ENCODE measurements at regions not wholly inside any gene's neighbourhood (a gene's known extent, or its start where the extent isn't known, plus 50 kb on each side); places are given as distances from the start of the nearest gene placed in this dataset.

DNA sequence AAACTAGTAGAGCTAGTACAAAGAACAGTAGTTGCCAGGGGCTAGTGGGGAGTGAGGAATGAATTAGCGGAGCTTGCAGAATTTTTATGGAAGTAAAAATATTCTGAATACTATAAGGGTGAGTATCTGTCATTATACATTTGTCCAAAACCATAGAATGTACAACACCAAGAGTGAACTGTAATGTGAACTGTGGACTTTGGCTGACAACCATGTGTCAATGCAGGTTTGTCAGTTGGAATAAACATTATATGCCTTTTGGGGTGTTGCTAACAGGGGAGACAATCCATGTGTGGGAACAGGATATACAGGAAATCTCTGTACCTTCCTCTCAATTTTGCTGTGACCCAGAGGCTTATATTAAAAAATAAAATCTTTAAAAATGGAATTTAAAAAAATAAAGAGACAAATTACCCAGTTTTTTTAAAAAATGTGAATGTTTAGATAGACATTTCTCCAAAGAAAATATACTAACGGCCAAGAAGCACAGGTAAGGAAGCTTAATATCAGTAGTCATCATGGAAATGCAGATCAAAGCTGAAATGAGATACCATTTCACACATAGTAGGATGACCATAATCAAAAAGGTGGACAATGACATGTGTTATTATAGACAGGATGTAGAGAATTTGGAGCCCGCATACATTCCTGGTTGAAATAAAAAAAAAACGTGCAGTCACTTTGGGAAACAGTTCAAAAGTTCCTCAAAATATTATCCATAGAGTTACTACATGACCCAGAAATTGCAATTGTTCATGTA is 899.8 kb downstream of the RAB28 start:
- Histone ChIP-seq H3K79me2 (ENCODE audit: control insufficient read depth, insufficient read depth, low read length) (no peaks in the 10 kb centered on the region), H3K4me2 (ENCODE audit: insufficient read depth, low read length) (no peak overlapping the region), H3K27ac (ENCODE audit: extremely low read depth, low read depth, low read length) (no peak overlapping the region), H3K27me3 (ENCODE audit: control insufficient read depth in 2 of 2, insufficient read depth in 2 of 2, low read length in 2 of 2) (no peaks in the 10 kb centered on the region), H3K9me1 (ENCODE audit: control insufficient read depth, insufficient read depth, low read length) (no peaks in the 10 kb centered on the region), H2AFZ (ENCODE audit: low read depth, low read length) (no peak overlapping the region), H3K4me1 (replicated peaks in 1 of 2; ENCODE audit: control insufficient read depth in 2 of 2, insufficient read depth in 2 of 2, low read length in 2 of 2) (no peaks in the 10 kb centered on the region), H3K4me3 (no peak overlapping the region), H4K20me1 (replicated peaks; ENCODE audit: control insufficient read depth, insufficient read depth, low read length) (no peaks in the 10 kb centered on the region), H3K9ac (ENCODE audit: insufficient read depth in 1 of 2, low read depth in 2 of 2, low read length in 2 of 2) (no peak overlapping the region), H3K36me3 (ENCODE audit: control insufficient read depth, insufficient read depth, low read length) (no peaks in the 10 kb centered on the region), H3K9me3 (replicated peaks; ENCODE audit: control insufficient read depth, insufficient read depth, low read depth, low read length) (no peaks in the 10 kb centered on the region)
- ChIA-PET CTCF (ENCODE audit: low intra/inter-chr PET ratio) (no interaction called here), POLR2A (no interaction called here)
- ATAC-seq (no peak), DNase-seq (ENCODE audit: extremely low read depth in 1 of 4, low spot score in 3 of 4) (no peak), FAIRE-seq (no peak)
- intact Hi-C loops (cut with micrococcal nuclease): no loop called here
- WGBS (ENCODE audit: insufficient coverage, low coverage, missing lambda C conversion rate): 6% methylated on average over 4 of the region's 4 CpGs
- BruUV-seq (replicated peaks): no TSS peak
- in situ Hi-C loops (cut with MboI): no loop called here
- TF ChIP-seq MAFF (IDR thresholded peaks at IDR 0.05; ENCODE audit: low read length) (no peak), POLR2AphosphoS5 (IDR thresholded peaks at IDR 0.05; ENCODE audit: control insufficient read depth, insufficient read depth, low read depth, low read length) (no peak), DLX4 (CRISPR knock-in tag; IDR thresholded peaks at IDR 0.05) (no peak), PHF20 (IDR thresholded peaks at IDR 0.05; ENCODE audit: partially characterized antibody) (no peak), CBFB (CRISPR knock-in tag; IDR thresholded peaks at IDR 0.05) (no peak), ZNF12 (CRISPR knock-in tag; IDR thresholded peaks at IDR 0.05) (no peak), NFYB (IDR thresholded peaks at IDR 0.05; ENCODE audit: extremely low read depth, insufficient read length) (no peak), ELK1 (CRISPR knock-in tag; IDR thresholded peaks at IDR 0.05) (no peak), ZBTB17 (CRISPR knock-in tag; IDR thresholded peaks at IDR 0.05) (no peak), DIDO1 (tag; IDR thresholded peaks at IDR 0.05; ENCODE audit: low read depth) (no peak), ZNF408 (CRISPR knock-in tag; IDR thresholded peaks at IDR 0.05; ENCODE audit: low read depth) (no peak), ETV1 (tag; conservative IDR thresholded peaks at IDR 0.05; ENCODE audit: low read depth) (no peak), NFIC (IDR thresholded peaks at IDR 0.05) (no peak), NR3C1 (CRISPR knock-in tag; IDR thresholded peaks at IDR 0.05) (no peak)
- TF ChIP-seq, protein P1, sequence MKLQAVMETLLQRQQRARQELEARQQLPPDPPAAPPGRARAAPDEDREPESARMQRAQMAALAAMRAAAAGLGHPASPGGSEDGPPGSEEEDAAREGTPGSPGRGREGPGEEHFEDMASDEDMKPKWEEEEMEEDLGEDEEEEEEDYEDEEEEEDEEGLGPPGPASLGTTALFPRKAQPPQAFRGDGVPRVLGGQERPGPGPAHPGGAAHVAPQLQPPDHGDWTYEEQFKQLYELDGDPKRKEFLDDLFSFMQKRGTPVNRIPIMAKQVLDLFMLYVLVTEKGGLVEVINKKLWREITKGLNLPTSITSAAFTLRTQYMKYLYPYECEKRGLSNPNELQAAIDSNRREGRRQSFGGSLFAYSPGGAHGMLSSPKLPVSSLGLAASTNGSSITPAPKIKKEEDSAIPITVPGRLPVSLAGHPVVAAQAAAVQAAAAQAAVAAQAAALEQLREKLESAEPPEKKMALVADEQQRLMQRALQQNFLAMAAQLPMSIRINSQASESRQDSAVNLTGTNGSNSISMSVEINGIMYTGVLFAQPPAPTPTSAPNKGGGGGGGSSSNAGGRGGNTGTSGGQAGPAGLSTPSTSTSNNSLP (IDR thresholded peaks at IDR 0.05; ENCODE audit: borderline replicate concordance, low read depth, low read length): no peak
- TF ChIP-seq, protein P2, sequence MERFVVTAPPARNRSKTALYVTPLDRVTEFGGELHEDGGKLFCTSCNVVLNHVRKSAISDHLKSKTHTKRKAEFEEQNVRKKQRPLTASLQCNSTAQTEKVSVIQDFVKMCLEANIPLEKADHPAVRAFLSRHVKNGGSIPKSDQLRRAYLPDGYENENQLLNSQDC (CRISPR knock-in tag; IDR thresholded peaks at IDR 0.05): no peak

Data from K562 (cell line).